Mesenchymal stem cell (in vitro differentiated cells and primary cell): ENCODE measurements at regions not wholly inside any gene's neighbourhood (a gene's known extent, or its start where the extent isn't known, plus 50 kb on each side); places are given as distances from the start of the nearest gene placed in this dataset.

Experiments used
- DNase-seq: peaks from one replicate; pipeline ENCODE4 v3.0.0-alpha.2; 2013
- H2AFZ ChIP-seq: one replicate; pipeline ENCODE4 v1.6.1; 2013; ENCODE audit warnings: low read depth, mild to moderate bottlenecking, control low read depth, inconsistent platforms, low read length, moderate library complexity
- H2AK5ac ChIP-seq: 2 replicates; pipeline ENCODE4 v1.6.1; 2013; ENCODE audit warnings: low read length, moderate library complexity, mild to moderate bottlenecking, inconsistent platforms; ENCODE audit not compliant: severe bottlenecking
- H2BK120ac ChIP-seq: one replicate; pipeline ENCODE4 v1.6.1; 2013; ENCODE audit warnings: low read depth, mild to moderate bottlenecking, inconsistent platforms, low read length, moderate library complexity
- H2BK12ac ChIP-seq, 2 experiments: one replicate each; pipeline ENCODE4 v1.6.1; 2013; ENCODE audit warnings: inconsistent platforms in 2 of 2, low read length in 2 of 2, mild to moderate bottlenecking in 2 of 2, moderate library complexity in 2 of 2, control low read depth in 1 of 2
- H2BK15ac ChIP-seq: one replicate; pipeline ENCODE4 v1.6.1; 2013; ENCODE audit warnings: mild to moderate bottlenecking, low read depth, inconsistent platforms; ENCODE audit not compliant: poor library complexity, severe bottlenecking
- H2BK5ac ChIP-seq: 2 replicates; pipeline ENCODE4 v1.6.1; 2013; ENCODE audit warnings: low read depth, mild to moderate bottlenecking, low read length, control low read depth, inconsistent platforms; ENCODE audit not compliant: poor library complexity, severe bottlenecking
- H3K14ac ChIP-seq, 2 experiments: one replicate each; pipeline ENCODE4 v1.6.1; 2013; ENCODE audit warnings: inconsistent platforms in 2 of 2, low read length in 2 of 2, control low read depth in 1 of 2, mild to moderate bottlenecking in 1 of 2, moderate library complexity in 1 of 2
- H3K18ac ChIP-seq, 2 experiments: one replicate each; pipeline ENCODE4 v1.6.1; 2013; ENCODE audit warnings: inconsistent platforms in 2 of 2, low read length in 2 of 2, control low read depth in 1 of 2, low read depth in 1 of 2, mild to moderate bottlenecking in 1 of 2
- H3K23ac ChIP-seq, 2 experiments: one replicate each; pipeline ENCODE4 v1.6.1; 2013; ENCODE audit warnings: inconsistent platforms in 2 of 2, low read length in 2 of 2, mild to moderate bottlenecking in 2 of 2, moderate library complexity in 2 of 2, control low read depth in 1 of 2
- H3K27ac ChIP-seq: 2 replicates; pipeline ENCODE4 v1.5.1; 2013; ENCODE audit warnings: mild to moderate bottlenecking, moderate library complexity, low read length, control low read depth, inconsistent platforms; ENCODE audit not compliant: poor library complexity, severe bottlenecking
- H3K27me3 ChIP-seq, 2 experiments: 2 replicates each; pipeline versions ENCODE4 v1.6.1 to v1.7.0; 2013; ENCODE audit warnings: low read length in 2 of 2, mild to moderate bottlenecking in 2 of 2, moderate library complexity in 2 of 2, control low read depth in 1 of 2, inconsistent platforms in 1 of 2; ENCODE audit not compliant: control insufficient read depth in 1 of 2, insufficient read depth in 1 of 2
- H3K36me3 ChIP-seq, 2 experiments: 2 replicates each; pipeline versions ENCODE4 v1.6.1 to v1.7.0; 2013; ENCODE audit warnings: low read length in 2 of 2, control low read depth in 1 of 2, inconsistent platforms in 1 of 2, low read depth in 1 of 2, mild to moderate bottlenecking in 1 of 2; ENCODE audit not compliant: insufficient read depth in 2 of 2, control insufficient read depth in 1 of 2
- H3K4ac ChIP-seq, 2 experiments: one replicate each; pipeline ENCODE4 v1.6.1; 2013; ENCODE audit warnings: inconsistent platforms in 2 of 2, low read length in 2 of 2, mild to moderate bottlenecking in 2 of 2, moderate library complexity in 2 of 2, control low read depth in 1 of 2, low read depth in 1 of 2
- H3K4me1 ChIP-seq: 2 replicates; pipeline ENCODE4 v1.6.1; 2013; ENCODE audit warnings: low read depth, low read length, control low read depth; ENCODE audit not compliant: control insufficient read depth, insufficient read depth
- H3K4me2 ChIP-seq: 2 replicates; pipeline ENCODE4 v1.6.1; 2013; ENCODE audit warnings: low read length, mild to moderate bottlenecking, inconsistent platforms; ENCODE audit not compliant: poor library complexity, severe bottlenecking
- H3K4me3 ChIP-seq, 2 experiments: 2 replicates each; pipeline versions ENCODE4 v1.5.1 to v1.7.0; 2013; ENCODE audit warnings: low read length in 2 of 2, mild to moderate bottlenecking in 2 of 2, control low read depth in 1 of 2, low read depth in 1 of 2; ENCODE audit not compliant: insufficient read depth in 1 of 2
- H3K79me1 ChIP-seq: replicated peaks from 2 replicates; pipeline ENCODE4 v1.6.1; 2013; ENCODE audit warnings: mild to moderate bottlenecking, control low read depth, low read length, inconsistent platforms; ENCODE audit not compliant: poor library complexity, severe bottlenecking
- H3K9ac ChIP-seq: 2 replicates; pipeline ENCODE4 v1.7.0; 2013; ENCODE audit warnings: mild to moderate bottlenecking, low read length, moderate library complexity
- H3K9me3 ChIP-seq: 2 replicates; pipeline ENCODE4 v1.7.0; 2013; ENCODE audit warnings: mild to moderate bottlenecking, low read length; ENCODE audit not compliant: control insufficient read depth
- H4K8ac ChIP-seq: one replicate; pipeline ENCODE4 v1.6.1; 2013; ENCODE audit warnings: inconsistent platforms, mild to moderate bottlenecking, low read length, moderate library complexity
- H4K91ac ChIP-seq: one replicate; pipeline ENCODE4 v1.6.1; 2013; ENCODE audit warnings: mild to moderate bottlenecking, low read length, inconsistent platforms
- WGBS: methylation state at CpG from one replicate; pipeline ENCODE4 v1.1.7; 2013; ENCODE audit warnings: mixed read lengths; 5-methylcytosine and 5-hydroxymethylcytosine counted together

DNA sequence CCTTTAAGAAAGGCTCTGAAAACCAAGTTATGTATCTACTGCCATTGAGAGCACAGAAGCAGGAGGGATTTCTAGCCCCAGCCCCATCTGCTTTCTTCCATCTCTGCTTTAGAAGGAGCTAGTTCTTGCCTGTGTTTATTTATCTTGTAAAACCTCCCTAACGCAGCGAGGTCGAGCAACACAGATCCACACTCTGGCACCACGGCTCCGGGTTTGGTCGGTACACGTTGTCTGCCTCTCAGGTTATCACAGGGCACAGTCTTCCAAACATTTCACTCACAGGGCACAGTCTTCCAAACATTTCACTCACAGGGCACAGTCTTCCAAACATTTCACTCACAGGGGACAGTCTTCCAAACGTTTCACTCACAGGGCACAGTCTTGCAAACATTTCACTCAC is 69.7 kb upstream of the TLR3 start:
- Histone ChIP-seq H3K36me3 (no peaks in the 10 kb centered on the region), H3K27ac (no peak overlapping the region), H3K4me1 (peaks cover 3% of the 10 kb centered on the region)

DNA sequence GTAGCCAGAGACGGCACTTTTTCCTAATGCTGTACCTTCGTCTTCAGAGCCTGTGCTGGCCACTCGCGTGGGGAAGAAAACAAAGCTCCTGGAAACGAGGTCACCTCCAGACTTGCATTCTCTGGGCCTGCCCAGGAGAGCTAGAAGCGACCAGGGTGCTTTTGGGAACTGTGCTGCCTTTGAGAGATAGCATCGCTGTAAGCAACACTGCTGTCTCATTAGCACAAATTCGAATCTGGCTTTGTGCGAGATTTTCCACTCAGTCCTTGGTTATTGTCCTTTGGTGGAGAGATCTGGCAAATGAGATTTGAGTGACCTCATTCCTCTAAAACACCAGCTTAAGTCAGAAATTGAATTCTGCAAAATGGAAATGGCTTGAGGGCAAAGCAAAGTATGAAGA is 66.1 kb upstream of the TLR3 start:
- no peak for DNase-seq
- Histone ChIP-seq H2BK12ac (no peak overlapping the region), H3K23ac (no peak overlapping the region), H3K4me2 (no peak overlapping the region), H2BK120ac (no peak overlapping the region), H3K79me1 (no peaks in the 10 kb centered on the region), H3K27me3 (peaks cover 0 to 4% of the 10 kb centered on the region in 2 experiments), H3K27ac (no peak overlapping the region), H3K4me3 (no peak overlapping the region), H2BK15ac (no peak overlapping the region), H3K4ac (no peak overlapping the region), H3K18ac (no peak overlapping the region), H2BK5ac (no peak overlapping the region), H3K9me3 (no peaks in the 10 kb centered on the region), H3K9ac (no peak overlapping the region), H4K91ac (no peak overlapping the region), H2AFZ (no peak overlapping the region), H4K8ac (no peak overlapping the region), H3K36me3 (no peaks in the 10 kb centered on the region), H3K4me1 (peaks cover 3% of the 10 kb centered on the region), H3K14ac (no peak overlapping the region), H2AK5ac (no peak overlapping the region)
- WGBS: 81% methylated on average over 7 of the region's 9 CpGs

More for the DNA sequence above, 69.7 kb upstream of the TLR3 start:
- Histone ChIP-seq H4K91ac (no peak overlapping the region), H3K4ac (peak overlapping the region in 1 of 2 experiments; percentile 21), H2BK120ac (no peak overlapping the region), H3K27me3 (peaks cover 0 to 4% of the 10 kb centered on the region in 2 experiments), H2BK15ac (no peak overlapping the region), H2BK12ac (no peak overlapping the region), H3K9me3 (no peaks in the 10 kb centered on the region), H3K79me1 (no peaks in the 10 kb centered on the region), H2BK5ac (no peak overlapping the region), H2AK5ac (no peak overlapping the region), H3K4me3 (no peak overlapping the region), H4K8ac (no peak overlapping the region), H2AFZ (no peak overlapping the region), H3K14ac (peak overlapping the region in 1 of 2 experiments; percentile 41), H3K4me2 (no peak overlapping the region), H3K9ac (no peak overlapping the region), H3K23ac (no peak overlapping the region), H3K18ac (no peak overlapping the region)
- WGBS: 59% methylated on average over 8 of the region's 8 CpGs
- no peak for DNase-seq

DNA sequence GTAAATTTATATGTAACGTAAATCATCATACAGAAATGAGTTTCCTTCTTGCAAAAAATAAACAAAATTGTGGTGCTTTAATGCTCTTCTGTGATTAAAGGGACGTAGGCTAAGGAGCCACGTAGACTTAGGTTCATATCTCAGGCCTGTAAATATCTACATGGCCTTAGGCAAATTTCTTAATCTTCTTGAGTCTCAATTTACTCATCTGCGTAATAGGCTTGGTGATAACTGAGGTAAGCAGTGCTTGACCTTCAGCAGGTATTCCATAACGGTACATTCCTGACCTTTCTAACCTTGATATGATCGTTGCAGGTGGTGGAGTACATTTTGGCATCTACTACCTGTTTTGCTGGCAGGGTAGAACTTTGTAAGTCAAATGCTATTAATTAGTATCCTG is 65.2 kb upstream of the TLR3 start:
- Histone ChIP-seq H2BK12ac (no peak overlapping the region), H3K18ac (no peak overlapping the region), H2AK5ac (no peak overlapping the region), H3K4me2 (no peak overlapping the region), H3K23ac (no peak overlapping the region), H3K4ac (no peak overlapping the region), H3K27ac (no peak overlapping the region), H2BK120ac (no peak overlapping the region), H3K9ac (no peak overlapping the region), H3K14ac (no peak overlapping the region), H4K91ac (no peak overlapping the region), H3K4me1 (peaks cover under 1% of the 10 kb centered on the region), H4K8ac (no peak overlapping the region), H2BK15ac (no peak overlapping the region), H3K27me3 (peaks cover 0 to 4% of the 10 kb centered on the region in 2 experiments), H3K4me3 (no peak overlapping the region), H3K36me3 (no peaks in the 10 kb centered on the region), H2AFZ (no peak overlapping the region), H3K79me1 (no peaks in the 10 kb centered on the region), H3K9me3 (no peaks in the 10 kb centered on the region), H2BK5ac (no peak overlapping the region)
- WGBS: 81% methylated on average over 4 of the region's 6 CpGs
- DNase-seq: no peak

DNA sequence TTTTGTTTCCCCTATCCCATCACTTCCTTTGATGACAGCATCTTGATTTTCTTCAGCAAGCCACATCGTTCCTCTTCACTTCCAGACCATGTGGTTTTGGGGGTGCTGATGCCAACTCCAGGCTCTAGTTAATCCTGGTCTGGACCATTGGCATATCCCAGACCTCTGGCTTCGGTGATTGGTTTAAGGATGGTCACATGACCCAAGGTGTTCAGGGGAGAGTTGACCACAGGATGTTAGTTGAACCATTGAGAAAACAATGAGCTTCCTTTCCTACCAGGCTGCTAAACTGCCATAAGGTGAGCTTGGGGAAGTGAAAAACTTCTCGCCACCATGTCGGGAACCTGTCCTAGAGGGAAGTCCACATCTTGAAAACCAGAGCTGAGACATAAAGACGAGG is 60.9 kb upstream of the TLR3 start:
- Histone ChIP-seq H2BK12ac (no peak overlapping the region), H3K9me3 (no peaks in the 10 kb centered on the region), H3K23ac (no peak overlapping the region), H4K91ac (no peak overlapping the region), H2BK15ac (no peak overlapping the region), H3K14ac (no peak overlapping the region), H3K36me3 (no peaks in the 10 kb centered on the region), H3K18ac (no peak overlapping the region), H3K79me1 (no peaks in the 10 kb centered on the region), H2BK120ac (no peak overlapping the region), H2AFZ (no peak overlapping the region), H2AK5ac (no peak overlapping the region), H3K4me3 (no peak overlapping the region), H3K27ac (no peak overlapping the region), H2BK5ac (no peak overlapping the region), H3K27me3 (no peaks in the 10 kb centered on the region), H4K8ac (no peak overlapping the region), H3K4me2 (no peak overlapping the region), H3K4ac (no peak overlapping the region), H3K9ac (no peak overlapping the region), H3K4me1 (peaks cover 1% of the 10 kb centered on the region)
- no peak for DNase-seq
- 89% methylated on average over 5 of the region's 5 CpGs for WGBS
